GM18507 (cell line): ENCODE measurements at regions not wholly inside any gene's neighbourhood (a gene's known extent, or its start where the extent isn't known, plus 50 kb on each side); places are given as distances from the start of the nearest gene placed in this dataset.
"Not testable (repeated sequence)": the region's sequence is repeated elsewhere in the genome, so short reads cannot be mapped to it uniquely, and the experiment has no call there.

ENCODE experiments used
- DNase-seq: peaks from one replicate; pipeline ENCODE4 v3.0.0; 2011; ENCODE audit warnings: low read depth; ENCODE audit not compliant: insufficient read length; ENCODE audit errors: extremely low spot score
- FAIRE-seq: peaks from 2 replicates; lab custom pipeline; 2011; peaks lifted over from hg19 to GRCh38; lab: Jason Lieb, UNC

- DNase-seq = no peak
- FAIRE-seq = no peak
These were observed 1406.0 kb downstream of the KCNT2 start for GRCh38 chr1:195202241-195202640.

- no peak for FAIRE-seq
- DNase-seq = no peak
These were observed 1407.5 kb downstream of the KCNT2 start for GRCh38 chr1:195200772-195201171.

- FAIRE-seq = no peak
These were observed 1411.1 kb downstream of the KCNT2 start for GRCh38 chr1:195197116-195197515.

GRCh38 chr1:195195423-195196057, 1412.7 kb downstream of the KCNT2 start:
- peak; percentile 99 for FAIRE-seq
- DNase-seq = peak; percentile 29

More at GRCh38 chr1:195197116-195197515, 1411.1 kb downstream of the KCNT2 start:
- no peak for DNase-seq

GRCh38 chr1:195193134-195193533, 1415.1 kb downstream of the KCNT2 start:
- FAIRE-seq = no peak

GRCh38 chr1:195188821-195189220, 1419.4 kb downstream of the KCNT2 start:
- FAIRE-seq (no peak), DNase-seq (no peak)

More at GRCh38 chr1:195193134-195193533, 1415.1 kb downstream of the KCNT2 start:
- no peak for DNase-seq

GRCh38 chr1:195186544-195186943, 1421.7 kb downstream of the KCNT2 start:
- DNase-seq = no peak
- no peak for FAIRE-seq

- no peak for DNase-seq
- no peak for FAIRE-seq
These were observed 1422.5 kb downstream of the KCNT2 start for GRCh38 chr1:195185736-195186135.

- no peak for FAIRE-seq
- no peak for DNase-seq
These were observed 1422.9 kb downstream of the KCNT2 start for GRCh38 chr1:195185321-195185720.

GRCh38 chr1:195173753-195174152, 1434.5 kb downstream of the KCNT2 start:
- DNase-seq = no peak
- FAIRE-seq = no peak

GRCh38 chr1:195159795-195160194, 1448.4 kb downstream of the KCNT2 start:
- not testable (repeated sequence) for FAIRE-seq, DNase-seq

- FAIRE-seq = no peak
- no peak for DNase-seq
These were observed 1450.1 kb downstream of the KCNT2 start for GRCh38 chr1:195158091-195158490.

GRCh38 chr1:195153107-195153506, 1455.1 kb downstream of the KCNT2 start:
- FAIRE-seq = no peak

GRCh38 chr1:195150768-195151167, 1457.5 kb downstream of the KCNT2 start:
- DNase-seq (no peak), FAIRE-seq (no peak)

More at GRCh38 chr1:195153107-195153506, 1455.1 kb downstream of the KCNT2 start:
- no peak for DNase-seq

- no peak for FAIRE-seq
These were observed 1466.9 kb downstream of the KCNT2 start for GRCh38 chr1:195141294-195141693.

GRCh38 chr1:195130598-195130997, 1477.6 kb downstream of the KCNT2 start:
- FAIRE-seq (no peak), DNase-seq (no peak)

More at GRCh38 chr1:195141294-195141693, 1466.9 kb downstream of the KCNT2 start:
- DNase-seq = no peak

- FAIRE-seq (no peak), DNase-seq (no peak)
These were observed 1485.7 kb downstream of the KCNT2 start for GRCh38 chr1:195122497-195122896.

GRCh38 chr1:195113471-195113870, 1494.8 kb downstream of the KCNT2 start:
- FAIRE-seq (no peak), DNase-seq (no peak)

GRCh38 chr1:195105773-195106172, 1502.5 kb downstream of the KCNT2 start:
- FAIRE-seq = no peak
- DNase-seq = no peak

GRCh38 chr1:195105281-195105680, 1503.0 kb downstream of the KCNT2 start:
- no peak for FAIRE-seq
- no peak for DNase-seq

- FAIRE-seq = no peak
- no peak for DNase-seq
These were observed 1510.9 kb downstream of the KCNT2 start for GRCh38 chr1:195097316-195097715.
